B cell (primary cell): ENCODE measurements at regions not wholly inside any gene's neighbourhood (a gene's known extent, or its start where the extent isn't known, plus 50 kb on each side); places are given as distances from the start of the nearest gene placed in this dataset.

Source experiments
- ATAC-seq: fragments of 200-7000 bp; cut with Tn5 transposase; one replicate; pipeline ENCODE4 v1.10.0; 2021; ENCODE audit warnings: low read depth, mild to moderate bottlenecking, moderate number of reproducible peaks, moderate library complexity
- CTCF ChIA-PET: fragments of 350-600 bp; sonication (Branson Sonifier 250); formaldehyde crosslinking; loops from one replicate; lab custom pipeline; 2021; ENCODE audit warnings: antibody characterized with exemption, inconsistent platforms; lab: Charles Lee
- POLR2A ChIA-PET: fragments of 350-600 bp; sonication (Branson Sonifier 250); formaldehyde crosslinking; loops from one replicate; lab custom pipeline; 2021; ENCODE audit warnings: antibody characterized with exemption; lab: Charles Lee
- DNase-seq: peaks from one replicate; pipeline ENCODE4 v3.0.0; 2013
- H2AFZ ChIP-seq: 2 replicates; pipeline ENCODE4 v1.6.1; 2012; ENCODE audit warnings: mild to moderate bottlenecking, low read depth, low read length; ENCODE audit not compliant: insufficient read depth, poor library complexity, severe bottlenecking
- H3K27ac ChIP-seq, 2 donors: 1 replicate in 1 of 2; 2 replicates in 1 of 2; pipeline ENCODE4 v1.5.1; 2012 to 2013; ENCODE audit warnings: low read length in 2 of 2, mild to moderate bottlenecking in 2 of 2, moderate library complexity in 1 of 2
- H3K27me3 ChIP-seq, 4 experiments: fragments of 200-600 bp in 1 of 4; sonication (generic) in 1 of 4; replicated peaks in 1 of 4; 1 replicate in 2 of 4; 2 replicates in 2 of 4; pipeline versions ENCODE4 v1.6.1 to v1.7.0; 2013 to 2016; ENCODE audit warnings: low read length in 3 of 4, mild to moderate bottlenecking in 2 of 4, mixed read lengths in 1 of 4, moderate library complexity in 1 of 4; ENCODE audit not compliant: insufficient read depth in 4 of 4, control insufficient read depth in 3 of 4; ENCODE audit errors: control extremely low read depth in 1 of 4
- H3K36me3 ChIP-seq, 2 experiments: replicated peaks in 1 of 2; 1 replicate in 1 of 2; 2 replicates in 1 of 2; pipeline versions ENCODE4 v1.6.1 to v1.7.1; 2013; ENCODE audit warnings: low read length in 1 of 2; ENCODE audit not compliant: insufficient read depth in 2 of 2, control insufficient read depth in 1 of 2; ENCODE audit errors: control extremely low read depth in 1 of 2, extremely low read depth in 1 of 2
- H3K4me1 ChIP-seq, 2 donors: fragments of 200-600 bp in 1 of 2; sonication (generic) in 1 of 2; 1 replicate in 1 of 2; 2 replicates in 1 of 2; pipeline versions ENCODE4 v1.5.1 to v1.6.1; 2013 to 2017; ENCODE audit warnings: low read length in 2 of 2; ENCODE audit not compliant: control insufficient read depth in 2 of 2, insufficient read depth in 2 of 2
- H3K4me2 ChIP-seq: replicated peaks from 2 replicates; pipeline ENCODE3; 2012; ENCODE audit warnings: mild to moderate bottlenecking, low read depth, low read length; ENCODE audit not compliant: poor library complexity, severe bottlenecking
- H3K4me3 ChIP-seq, 5 experiments: fragments of 200-600 bp in 1 of 5; sonication (generic) in 1 of 5; 1 replicate in 3 of 5; 2 replicates in 2 of 5; pipeline versions ENCODE4 v1.5.1 to v1.7.0; 2011 to 2016; ENCODE audit warnings: low read length in 4 of 5, mild to moderate bottlenecking in 4 of 5, low read depth in 2 of 5, control low read depth in 1 of 5, moderate library complexity in 1 of 5; ENCODE audit not compliant: insufficient read depth in 1 of 5; ENCODE audit errors: control extremely low read depth in 1 of 5, extremely low read depth in 1 of 5
- H3K79me2 ChIP-seq: fragments of 200-600 bp; sonication (generic); one replicate; pipeline ENCODE4 v1.6.0; 2016; ENCODE audit warnings: low read length; ENCODE audit not compliant: control insufficient read depth, insufficient read depth
- H3K9ac ChIP-seq: fragments of 200-600 bp; sonication (generic); 2 replicates; pipeline ENCODE4 v1.6.1; 2017; ENCODE audit warnings: mild to moderate bottlenecking, low read length, moderate library complexity
- H3K9me3 ChIP-seq, 3 donors: one replicate each; pipeline versions ENCODE4 v1.6.1 to v1.7.1; 2013; ENCODE audit warnings: low read length in 2 of 3; ENCODE audit not compliant: control insufficient read depth in 2 of 3, insufficient read depth in 1 of 3; ENCODE audit errors: control extremely low read depth in 1 of 3
- H4K20me1 ChIP-seq: 2 replicates; pipeline ENCODE4 v1.6.0; 2012; ENCODE audit warnings: mild to moderate bottlenecking, low read length; ENCODE audit not compliant: insufficient read depth, control insufficient read depth, poor library complexity, severe bottlenecking
- H3K27ac Mint-ChIP-seq: one replicate; pipeline ENCODE4 v1.8.0; 2021; ENCODE audit warnings: mixed read lengths
- H3K27me3 Mint-ChIP-seq: one replicate; pipeline ENCODE4 v1.8.0; 2021; ENCODE audit warnings: mixed read lengths
- H3K4me1 Mint-ChIP-seq: one replicate; pipeline ENCODE4 v1.8.0; 2021; ENCODE audit warnings: mixed read lengths
- H3K4me3 Mint-ChIP-seq: one replicate; pipeline ENCODE4 v1.8.0; 2021; ENCODE audit warnings: mixed read lengths
- H3K9me3 Mint-ChIP-seq: one replicate; pipeline ENCODE4 v1.8.0; 2022; ENCODE audit warnings: mixed read lengths; ENCODE audit not compliant: insufficient read depth
- EZH2 ChIP-seq: IDR thresholded peaks from 2 replicates; pipeline ENCODE4 v1.6.1; 2012; ENCODE audit warnings: borderline replicate concordance, low read depth, mild to moderate bottlenecking, moderate library complexity, low read length; ENCODE audit not compliant: insufficient read depth, poor library complexity, severe bottlenecking
- WGBS: methylation state at CpG from one replicate; pipeline ENCODE4 v1.1.5; 2013; ENCODE audit warnings: missing lambda C conversion rate; ENCODE audit not compliant: insufficient coverage; 5-methylcytosine and 5-hydroxymethylcytosine counted together
- intact Hi-C: fragments of 100-400 bp; cut with micrococcal nuclease; formaldehyde crosslinking; loops from one replicate; pipeline ENCODE4 v1.10.0; 2022
- TF ChIP-seq, protein P1 (sequence below): fragments of 200-600 bp; IDR thresholded peaks from one replicate; pipeline ENCODE4 v1.8.0; 2022; ENCODE audit warnings: antibody characterized with exemption, mild to moderate bottlenecking

DNA sequence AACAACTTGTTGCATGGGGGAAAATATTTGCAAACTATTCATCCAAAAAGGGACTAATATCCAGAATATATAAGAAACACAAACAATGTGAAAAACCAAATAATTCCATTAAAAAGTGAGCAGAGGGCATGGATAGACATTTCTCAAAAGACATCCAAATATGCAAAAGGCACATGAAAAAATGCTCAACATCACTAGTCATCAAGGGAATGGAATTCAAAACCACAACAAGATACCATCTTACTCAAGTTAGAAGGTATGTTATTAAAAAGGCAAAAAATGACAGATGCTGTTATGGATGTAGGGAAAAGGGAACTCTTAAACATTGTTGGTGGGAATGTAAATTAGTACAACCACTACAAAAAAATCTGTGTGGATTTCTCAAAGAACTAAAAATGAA, 396.5 kb downstream of the CCDC85A start:
- Histone ChIP-seq H4K20me1 (no peaks in the 10 kb centered on the region), H3K9me3 (peaks cover 0 to 5% (median 0%) of the 10 kb centered on the region in 3 donors), H3K27ac (no peak overlapping the region), H3K79me2 (no peaks in the 10 kb centered on the region), H3K9ac (no peak overlapping the region), H3K27me3 (no peaks in the 10 kb centered on the region), H3K4me1 (no peaks in the 10 kb centered on the region), H3K36me3 (no peaks in the 10 kb centered on the region), H3K4me3 (no peak overlapping the region), H2AFZ (no peak overlapping the region), H3K4me2 (no peak overlapping the region)
- CTCF ChIA-PET = no interaction called here
- TF ChIP-seq, protein P1, sequence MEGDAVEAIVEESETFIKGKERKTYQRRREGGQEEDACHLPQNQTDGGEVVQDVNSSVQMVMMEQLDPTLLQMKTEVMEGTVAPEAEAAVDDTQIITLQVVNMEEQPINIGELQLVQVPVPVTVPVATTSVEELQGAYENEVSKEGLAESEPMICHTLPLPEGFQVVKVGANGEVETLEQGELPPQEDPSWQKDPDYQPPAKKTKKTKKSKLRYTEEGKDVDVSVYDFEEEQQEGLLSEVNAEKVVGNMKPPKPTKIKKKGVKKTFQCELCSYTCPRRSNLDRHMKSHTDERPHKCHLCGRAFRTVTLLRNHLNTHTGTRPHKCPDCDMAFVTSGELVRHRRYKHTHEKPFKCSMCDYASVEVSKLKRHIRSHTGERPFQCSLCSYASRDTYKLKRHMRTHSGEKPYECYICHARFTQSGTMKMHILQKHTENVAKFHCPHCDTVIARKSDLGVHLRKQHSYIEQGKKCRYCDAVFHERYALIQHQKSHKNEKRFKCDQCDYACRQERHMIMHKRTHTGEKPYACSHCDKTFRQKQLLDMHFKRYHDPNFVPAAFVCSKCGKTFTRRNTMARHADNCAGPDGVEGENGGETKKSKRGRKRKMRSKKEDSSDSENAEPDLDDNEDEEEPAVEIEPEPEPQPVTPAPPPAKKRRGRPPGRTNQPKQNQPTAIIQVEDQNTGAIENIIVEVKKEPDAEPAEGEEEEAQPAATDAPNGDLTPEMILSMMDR = no peak
- no peak for TF ChIP-seq EZH2
- no peak for ATAC-seq
- H3K4me3 Mint-ChIP-seq = no peak overlapping the region
- DNase-seq = no peak
- H3K27ac Mint-ChIP-seq = no peak overlapping the region
- no peaks in the 10 kb centered on the region for H3K27me3 Mint-ChIP-seq
- POLR2A ChIA-PET = no interaction called here
- H3K4me1 Mint-ChIP-seq = no peaks in the 10 kb centered on the region
- H3K9me3 Mint-ChIP-seq = no peaks in the 10 kb centered on the region
- intact Hi-C loops = no loop called here

- intact Hi-C loops = no loop called here
- no CpG with 5 or more reads among the region's 1 CpG for WGBS
- no peak overlapping the region for H3K27ac Mint-ChIP-seq
- CTCF ChIA-PET = no interaction called here
- Histone ChIP-seq H3K79me2 (no peaks in the 10 kb centered on the region), H3K4me1 (no peaks in the 10 kb centered on the region), H3K27ac (no peak overlapping the region), H3K36me3 (no peaks in the 10 kb centered on the region), H4K20me1 (no peaks in the 10 kb centered on the region), H3K27me3 (no peaks in the 10 kb centered on the region), H3K9ac (no peak overlapping the region), H3K4me3 (no peak overlapping the region), H3K9me3 (no peaks in the 10 kb centered on the region), H2AFZ (no peak overlapping the region), H3K4me2 (no peak overlapping the region)
- no peaks in the 10 kb centered on the region for H3K4me1 Mint-ChIP-seq
- DNase-seq (no peak), ATAC-seq (no peak)
- POLR2A ChIA-PET = no interaction called here
- no peaks in the 10 kb centered on the region for H3K9me3 Mint-ChIP-seq
- no peak for TF ChIP-seq EZH2
- TF ChIP-seq, protein P1 = no peak
- H3K4me3 Mint-ChIP-seq = no peak overlapping the region
- no peaks in the 10 kb centered on the region for H3K27me3 Mint-ChIP-seq
Observed at GRCh38 chr2:56582570-56582969, 398.8 kb downstream of the CCDC85A start.
